AG04450 (cell line): ENCODE measurements at regions not wholly inside any gene's neighbourhood (a gene's known extent, or its start where the extent isn't known, plus 50 kb on each side); places are given as distances from the start of the nearest gene placed in this dataset.

Source experiments
- CTCF ChIA-PET: fragments of 300-600, 350-600 bp; formaldehyde crosslinking; extraction: SDS; loops from one replicate; lab custom pipeline; 2022; ENCODE audit warnings: antibody characterized with exemption, inconsistent platforms; lab: Charles Lee
- POLR2A ChIA-PET: fragments of 350-600 bp; formaldehyde crosslinking; extraction: SDS; loops from one replicate; lab custom pipeline; 2021; ENCODE audit warnings: antibody characterized with exemption, inconsistent platforms; lab: Yijun Ruan, JAX
- DNase-seq: peaks from one replicate; pipeline ENCODE4 v3.0.0-alpha.2; 2011; ENCODE audit warnings: low read depth, low spot score
- H3K27ac ChIP-seq: one replicate; pipeline ENCODE4 v1.5.1; 2012; ENCODE audit warnings: low read depth, low read length, control low read depth
- H3K27me3 ChIP-seq: one replicate; pipeline ENCODE4 v1.6.0; 2012; ENCODE audit warnings: low read length; ENCODE audit not compliant: control insufficient read depth, insufficient read depth
- H3K4me3 ChIP-seq: 2 replicates; pipeline ENCODE4 v1.5.1; 2011; ENCODE audit warnings: mild to moderate bottlenecking, low read depth, low read length, control low read depth
- H3K9me3 ChIP-seq: 2 replicates; pipeline ENCODE4 v1.5.1; 2012; ENCODE audit warnings: low read length; ENCODE audit not compliant: control insufficient read depth, insufficient read depth
- TF ChIP-seq, protein P1 (sequence below): IDR thresholded peaks from 2 replicates; pipeline ENCODE4 v1.5.1; 2011; ENCODE audit warnings: low read depth, low read length, control low read depth, inconsistent platforms

DNA sequence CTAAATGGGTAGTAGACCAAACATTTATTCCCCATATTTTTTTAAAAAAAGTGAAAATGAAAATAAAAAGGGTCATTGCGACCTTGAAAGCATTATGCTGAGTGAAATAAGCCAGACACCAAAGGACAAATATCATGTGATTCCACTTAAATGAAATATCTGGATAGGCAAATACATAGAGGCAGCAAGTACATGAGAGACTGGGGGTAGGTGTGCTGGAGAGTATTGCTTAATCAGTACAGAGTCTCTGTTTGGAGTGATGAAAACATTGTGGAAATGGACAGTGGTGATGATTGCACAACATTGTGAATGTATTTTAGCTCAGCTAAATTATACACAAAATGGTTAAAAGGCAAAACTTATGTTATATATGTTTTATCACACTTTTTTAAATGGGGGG is 169.4 kb downstream of the AKR1D1 start:
- Histone ChIP-seq H3K27ac (no peak overlapping the region), H3K4me3 (no peak overlapping the region), H3K27me3 (no peaks in the 10 kb centered on the region), H3K9me3 (peaks cover 11% of the 10 kb centered on the region)
- POLR2A ChIA-PET: no interaction called here
- TF ChIP-seq, protein P1, sequence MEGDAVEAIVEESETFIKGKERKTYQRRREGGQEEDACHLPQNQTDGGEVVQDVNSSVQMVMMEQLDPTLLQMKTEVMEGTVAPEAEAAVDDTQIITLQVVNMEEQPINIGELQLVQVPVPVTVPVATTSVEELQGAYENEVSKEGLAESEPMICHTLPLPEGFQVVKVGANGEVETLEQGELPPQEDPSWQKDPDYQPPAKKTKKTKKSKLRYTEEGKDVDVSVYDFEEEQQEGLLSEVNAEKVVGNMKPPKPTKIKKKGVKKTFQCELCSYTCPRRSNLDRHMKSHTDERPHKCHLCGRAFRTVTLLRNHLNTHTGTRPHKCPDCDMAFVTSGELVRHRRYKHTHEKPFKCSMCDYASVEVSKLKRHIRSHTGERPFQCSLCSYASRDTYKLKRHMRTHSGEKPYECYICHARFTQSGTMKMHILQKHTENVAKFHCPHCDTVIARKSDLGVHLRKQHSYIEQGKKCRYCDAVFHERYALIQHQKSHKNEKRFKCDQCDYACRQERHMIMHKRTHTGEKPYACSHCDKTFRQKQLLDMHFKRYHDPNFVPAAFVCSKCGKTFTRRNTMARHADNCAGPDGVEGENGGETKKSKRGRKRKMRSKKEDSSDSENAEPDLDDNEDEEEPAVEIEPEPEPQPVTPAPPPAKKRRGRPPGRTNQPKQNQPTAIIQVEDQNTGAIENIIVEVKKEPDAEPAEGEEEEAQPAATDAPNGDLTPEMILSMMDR: no peak
- CTCF ChIA-PET: no interaction called here
- no peak for DNase-seq

DNA sequence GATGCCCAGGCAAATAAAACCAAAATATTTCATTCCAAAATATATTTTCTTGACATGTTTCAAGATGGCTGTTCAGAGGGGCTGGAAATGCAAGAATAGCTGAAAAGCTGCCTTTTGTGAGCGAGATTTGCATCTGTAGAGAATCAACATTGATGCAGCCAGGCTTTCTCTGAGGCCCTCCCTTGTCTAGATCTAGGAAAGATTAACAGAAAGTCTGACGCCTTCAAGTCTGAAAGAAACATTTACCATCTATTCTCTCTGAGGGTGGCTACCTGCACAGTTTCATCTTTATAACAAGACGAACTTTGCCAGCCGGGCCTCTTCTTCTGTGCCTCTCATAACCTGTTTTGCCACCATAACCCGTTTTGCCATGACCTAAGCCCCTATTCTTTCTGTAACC is 170.2 kb downstream of the AKR1D1 start:
- H3K27me3 ChIP-seq: no peaks in the 10 kb centered on the region
- ChIA-PET CTCF (no interaction called here), POLR2A (no interaction called here)
- no peak overlapping the region for H3K27ac ChIP-seq
- TF ChIP-seq, protein P1: no peak
- no peak for DNase-seq
- H3K4me3 ChIP-seq: no peak overlapping the region
- H3K9me3 ChIP-seq: peaks cover 11% of the 10 kb centered on the region

DNA sequence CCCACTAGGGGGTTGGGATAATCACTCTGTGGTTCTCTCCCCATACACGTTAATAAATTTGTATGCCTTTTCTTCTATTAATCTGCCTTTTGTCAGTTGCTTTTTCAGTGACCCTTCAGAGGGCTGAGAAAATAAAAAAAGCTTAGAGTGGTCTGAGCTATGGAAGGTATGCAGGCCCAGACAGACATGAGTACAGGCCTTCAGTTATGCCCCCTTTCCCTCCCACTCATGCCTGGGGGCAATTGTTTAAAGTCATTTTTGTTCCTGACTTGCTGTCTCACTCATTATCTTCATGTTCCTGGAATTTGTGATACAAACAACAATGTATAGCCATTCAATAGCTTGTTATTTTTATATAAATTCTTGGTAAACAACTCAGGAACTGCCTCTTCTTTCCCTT is 170.8 kb downstream of the AKR1D1 start:
- TF ChIP-seq, protein P1: no peak
- DNase-seq: no peak
- no peak overlapping the region for H3K4me3 ChIP-seq

DNA sequence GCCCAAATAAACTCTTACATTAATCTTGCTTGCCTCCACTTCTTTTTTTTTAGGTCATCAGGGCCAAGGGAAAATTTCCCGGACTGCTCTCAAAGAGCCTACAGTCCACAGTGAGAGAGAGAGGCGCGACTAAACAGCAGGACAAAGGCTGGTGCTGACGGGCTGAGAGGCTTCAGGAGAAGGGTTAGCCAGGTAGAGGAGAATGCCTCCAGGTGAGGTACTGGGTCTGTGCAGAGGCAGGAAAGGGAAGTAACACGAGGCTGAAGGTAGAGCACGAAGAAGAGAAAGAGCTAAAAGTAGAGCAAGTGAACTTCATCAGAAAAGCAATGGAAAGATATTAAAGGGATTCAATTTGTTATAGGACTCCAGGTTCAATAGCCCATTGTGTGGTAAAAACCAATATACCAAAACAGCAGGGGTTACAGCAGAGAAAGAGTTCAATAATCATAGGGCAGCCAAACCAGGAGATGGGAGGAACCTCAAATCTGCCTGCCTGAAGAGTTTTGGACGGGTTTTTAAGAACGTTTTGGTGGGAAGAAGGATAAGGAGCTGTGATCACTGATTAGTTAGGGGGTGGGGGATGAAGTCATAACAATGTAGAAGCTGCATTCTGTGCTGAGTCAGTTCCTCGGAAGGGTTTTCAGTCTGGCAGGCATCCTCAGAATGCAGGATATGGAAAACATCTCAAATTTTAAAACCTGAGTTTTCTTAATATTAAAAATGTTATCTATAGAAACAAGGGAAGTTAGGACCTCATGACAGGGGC is 171.5 kb downstream of the AKR1D1 start:
- DNase-seq: no peak
- Histone ChIP-seq H3K4me3 (no peak overlapping the region), H3K9me3 (peaks cover 3% of the 10 kb centered on the region; the same call in 1 of the 2 replicates), H3K27me3 (no peaks in the 10 kb centered on the region), H3K27ac (no peak overlapping the region)
- ChIA-PET POLR2A (no interaction called here), CTCF (no interaction called here)
- TF ChIP-seq, protein P1: no peak

More for the DNA sequence above, 170.8 kb downstream of the AKR1D1 start:
- no peaks in the 10 kb centered on the region for H3K27me3 ChIP-seq
- CTCF ChIA-PET: no interaction called here
- H3K27ac ChIP-seq: no peak overlapping the region
- peaks cover 8% of the 10 kb centered on the region for H3K9me3 ChIP-seq
- POLR2A ChIA-PET: no interaction called here

DNA sequence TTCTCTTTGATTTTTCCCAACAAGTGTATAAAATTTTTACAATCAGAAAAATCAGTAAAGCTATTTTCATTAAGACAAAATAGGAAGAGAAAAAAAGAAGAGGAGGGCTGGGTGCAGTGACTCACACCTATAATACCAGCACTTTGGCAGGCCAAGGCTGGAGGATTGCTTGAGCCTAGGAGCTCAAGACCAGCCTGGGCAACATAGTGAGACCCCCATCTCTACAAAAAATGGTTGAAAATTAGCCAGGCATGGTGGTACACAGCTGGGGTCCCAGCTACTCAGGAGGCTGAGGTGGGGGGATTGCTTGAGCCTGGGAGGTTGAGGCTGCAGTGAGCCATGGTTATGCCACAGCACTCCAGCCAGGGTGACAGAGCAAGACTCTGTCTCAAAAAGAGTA is 172.3 kb downstream of the AKR1D1 start:
- Histone ChIP-seq H3K27me3 (no peaks in the 10 kb centered on the region), H3K4me3 (no peak overlapping the region), H3K9me3 (peaks cover 3% of the 10 kb centered on the region; the same call in 1 of the 2 replicates), H3K27ac (no peak overlapping the region)
- TF ChIP-seq, protein P1: no peak
- DNase-seq: no peak
- POLR2A ChIA-PET: no interaction called here
- CTCF ChIA-PET: no interaction called here
